Bronchial epithelial cell (primary cell): ENCODE measurements at regions not wholly inside any gene's neighbourhood (a gene's known extent, or its start where the extent isn't known, plus 50 kb on each side); places are given as distances from the start of the nearest gene placed in this dataset.

Source experiments
- DNase-seq: peaks from one replicate; pipeline ENCODE4 v3.0.0-alpha.2; 2010; ENCODE audit warnings: low read depth
- FAIRE-seq: peaks from 2 replicates; lab custom pipeline; 2011; peaks lifted over from hg19 to GRCh38; lab: Jason Lieb, UNC
- H3K27me3 ChIP-seq: 2 replicates; pipeline ENCODE4 v1.5.1; 2011; ENCODE audit warnings: low read length; ENCODE audit not compliant: control insufficient read depth, insufficient read depth
- H3K36me3 ChIP-seq: 2 replicates; pipeline ENCODE4 v1.5.1; 2011; ENCODE audit warnings: low read length; ENCODE audit not compliant: control insufficient read depth, insufficient read depth
- H3K4me3 ChIP-seq: 2 replicates; pipeline ENCODE4 v1.5.1; 2011; ENCODE audit warnings: mild to moderate bottlenecking, low read depth, low read length, control low read depth
- CTCF ChIP-seq: IDR thresholded peaks from 2 replicates; pipeline ENCODE4 v1.5.1; 2011; ENCODE audit warnings: mild to moderate bottlenecking, moderate library complexity, low read length, control low read depth, inconsistent platforms; ENCODE audit not compliant: insufficient read depth, severe bottlenecking

GRCh38 chr2:189287982-189288521 lies 108.5 kb upstream of the COL5A2 start:
- FAIRE-seq (no peak), DNase-seq (peak; percentile 98)
- H3K36me3 ChIP-seq = no peaks in the 10 kb centered on the region
- TF ChIP-seq CTCF = peak; percentile 45
- H3K27me3 ChIP-seq = no peaks in the 10 kb centered on the region
- H3K4me3 ChIP-seq = no peak overlapping the region

- no peak overlapping the region for H3K4me3 ChIP-seq
- no peaks in the 10 kb centered on the region for H3K36me3 ChIP-seq
- FAIRE-seq (no peak), DNase-seq (no peak)
- no peaks in the 10 kb centered on the region for H3K27me3 ChIP-seq
- no peak for TF ChIP-seq CTCF
Measured at GRCh38 chr2:189291460-189291859, 111.9 kb upstream of the COL5A2 start.

GRCh38 chr2:189293164-189293563 lies 113.6 kb upstream of the COL5A2 start:
- H3K27me3 ChIP-seq = no peaks in the 10 kb centered on the region
- no peaks in the 10 kb centered on the region for H3K36me3 ChIP-seq
- no peak for DNase-seq
- no peak for TF ChIP-seq CTCF
- no peak for FAIRE-seq
- no peak overlapping the region for H3K4me3 ChIP-seq

- Histone ChIP-seq H3K36me3 (no peaks in the 10 kb centered on the region), H3K4me3 (no peak overlapping the region), H3K27me3 (no peaks in the 10 kb centered on the region)
- no peak for DNase-seq
- TF ChIP-seq CTCF = no peak
- no peak for FAIRE-seq
Measured at GRCh38 chr2:189297446-189297845, 117.9 kb upstream of the COL5A2 start.

GRCh38 chr2:189298038-189298437 lies 118.5 kb upstream of the COL5A2 start:
- no peak overlapping the region for H3K4me3 ChIP-seq
- DNase-seq (no peak), FAIRE-seq (no peak)
- no peaks in the 10 kb centered on the region for H3K27me3 ChIP-seq
- no peak for TF ChIP-seq CTCF
- H3K36me3 ChIP-seq = no peaks in the 10 kb centered on the region

- no peaks in the 10 kb centered on the region for H3K27me3 ChIP-seq
- DNase-seq (no peak), FAIRE-seq (no peak)
- no peak overlapping the region for H3K4me3 ChIP-seq
- H3K36me3 ChIP-seq = no peaks in the 10 kb centered on the region
- no peak for TF ChIP-seq CTCF
Measured at GRCh38 chr2:189298481-189298880, 118.9 kb upstream of the COL5A2 start.
